Loucy (cell line): ENCODE measurements at regions not wholly inside any gene's neighbourhood (a gene's known extent, or its start where the extent isn't known, plus 50 kb on each side); places are given as distances from the start of the nearest gene placed in this dataset.

Experiments
- H2AFZ ChIP-seq: fragments of 200-600 bp; sonication (generic); 2 replicates; pipeline ENCODE4 v1.6.0; 2016; ENCODE audit warnings: antibody characterized with exemption, mild to moderate bottlenecking, low read length, moderate library complexity
- H3F3A ChIP-seq: fragments of 200-600 bp; 2 replicates; pipeline ENCODE4 v1.6.0; 2016; ENCODE audit warnings: antibody characterized with exemption, low read depth, mild to moderate bottlenecking
- H3K27me3 ChIP-seq: fragments of 200-600 bp; sonication (generic); 2 replicates; pipeline ENCODE4 v1.6.1; 2014; ENCODE audit warnings: low read length, mild to moderate bottlenecking; ENCODE audit not compliant: insufficient read depth, poor library complexity, severe bottlenecking
- H3K36me3 ChIP-seq: fragments of 200-600 bp; sonication (generic); 2 replicates; pipeline ENCODE4 v1.6.1; 2016; ENCODE audit warnings: low read length; ENCODE audit not compliant: insufficient read depth
- H3K4me1 ChIP-seq: fragments of 200-600 bp; sonication (generic); 2 replicates; pipeline ENCODE4 v1.5.1; 2014; ENCODE audit warnings: low read length, mild to moderate bottlenecking; ENCODE audit not compliant: insufficient read depth, poor library complexity, severe bottlenecking
- H3K4me2 ChIP-seq: fragments of 200-600 bp; sonication (generic); 2 replicates; pipeline ENCODE4 v1.6.0; 2014; ENCODE audit warnings: antibody characterized with exemption, low read length, low read depth, mild to moderate bottlenecking; ENCODE audit not compliant: poor library complexity, severe bottlenecking
- H3K4me3 ChIP-seq: fragments of 200-600 bp; sonication (generic); 2 replicates; pipeline ENCODE4 v1.5.1; 2014; ENCODE audit warnings: low read length, mild to moderate bottlenecking, mixed read lengths; ENCODE audit not compliant: poor library complexity, severe bottlenecking
- H3K79me2 ChIP-seq: fragments of 200-600 bp; sonication (generic); 2 replicates; pipeline ENCODE4 v1.6.1; 2014; ENCODE audit warnings: low read length; ENCODE audit not compliant: insufficient read depth
- H3K9ac ChIP-seq: fragments of 200-600 bp; sonication (generic); 2 replicates; pipeline ENCODE4 v1.6.0; 2014; ENCODE audit warnings: mild to moderate bottlenecking, low read depth, low read length, moderate library complexity; ENCODE audit not compliant: poor library complexity, severe bottlenecking
- H3K9me2 ChIP-seq: fragments of 200-600 bp; sonication (generic); replicated peaks from 2 replicates; pipeline ENCODE4 v1.6.1; 2016; ENCODE audit warnings: low read depth, low read length, mixed read lengths
- H3K9me3 ChIP-seq: fragments of 200-600 bp; sonication (generic); 2 replicates; pipeline ENCODE4 v1.6.1; 2014; ENCODE audit warnings: mild to moderate bottlenecking, antibody characterized with exemption, low read length, low read depth; ENCODE audit not compliant: insufficient read depth
- H4K20me1 ChIP-seq: fragments of 200-600 bp; sonication (generic); 2 replicates; pipeline ENCODE4 v1.6.0; 2014; ENCODE audit warnings: antibody characterized with exemption, low read length, mild to moderate bottlenecking; ENCODE audit not compliant: insufficient read depth, poor library complexity, severe bottlenecking
- EZH2phosphoT487 ChIP-seq: fragments of 200-600 bp; IDR thresholded peaks from 2 replicates; pipeline ENCODE4 v1.6.1; 2018; ENCODE audit warnings: antibody characterized with exemption, mild to moderate bottlenecking, moderate library complexity, borderline replicate concordance
- TF ChIP-seq, protein P1 (sequence below): fragments of 200-600 bp; sonication (generic); conservative IDR thresholded peaks from 2 replicates; pipeline ENCODE4 v1.5.1; 2014; ENCODE audit warnings: mild to moderate bottlenecking, antibody characterized with exemption, low read length

DNA sequence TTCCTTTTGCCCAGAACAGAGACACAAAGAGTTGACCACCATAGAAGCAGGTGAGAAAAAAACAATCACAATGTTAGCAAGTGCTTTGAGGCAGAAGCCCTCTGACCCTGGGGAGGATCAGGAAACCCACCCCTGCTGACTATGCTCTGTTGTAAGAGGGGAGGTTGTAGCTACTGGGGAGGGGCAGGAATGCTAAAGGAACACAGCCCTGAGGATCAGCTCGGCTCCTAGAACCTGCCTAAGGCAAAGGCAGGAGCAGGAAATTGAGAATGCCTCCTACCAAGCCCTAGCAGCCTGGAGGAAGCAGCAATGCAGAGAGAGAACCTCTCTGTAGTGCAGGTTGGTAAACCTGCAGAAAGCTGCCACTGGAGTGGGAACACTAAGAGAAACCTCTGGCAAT, 624.0 kb upstream of the KLF12 start:
- no peaks in the 10 kb centered on the region for H3K27me3 ChIP-seq
- H3K79me2 ChIP-seq, result no peaks in the 10 kb centered on the region
- no peak for TF ChIP-seq EZH2phosphoT487
- TF ChIP-seq, protein P1, sequence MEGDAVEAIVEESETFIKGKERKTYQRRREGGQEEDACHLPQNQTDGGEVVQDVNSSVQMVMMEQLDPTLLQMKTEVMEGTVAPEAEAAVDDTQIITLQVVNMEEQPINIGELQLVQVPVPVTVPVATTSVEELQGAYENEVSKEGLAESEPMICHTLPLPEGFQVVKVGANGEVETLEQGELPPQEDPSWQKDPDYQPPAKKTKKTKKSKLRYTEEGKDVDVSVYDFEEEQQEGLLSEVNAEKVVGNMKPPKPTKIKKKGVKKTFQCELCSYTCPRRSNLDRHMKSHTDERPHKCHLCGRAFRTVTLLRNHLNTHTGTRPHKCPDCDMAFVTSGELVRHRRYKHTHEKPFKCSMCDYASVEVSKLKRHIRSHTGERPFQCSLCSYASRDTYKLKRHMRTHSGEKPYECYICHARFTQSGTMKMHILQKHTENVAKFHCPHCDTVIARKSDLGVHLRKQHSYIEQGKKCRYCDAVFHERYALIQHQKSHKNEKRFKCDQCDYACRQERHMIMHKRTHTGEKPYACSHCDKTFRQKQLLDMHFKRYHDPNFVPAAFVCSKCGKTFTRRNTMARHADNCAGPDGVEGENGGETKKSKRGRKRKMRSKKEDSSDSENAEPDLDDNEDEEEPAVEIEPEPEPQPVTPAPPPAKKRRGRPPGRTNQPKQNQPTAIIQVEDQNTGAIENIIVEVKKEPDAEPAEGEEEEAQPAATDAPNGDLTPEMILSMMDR, result no peak
- no peaks in the 10 kb centered on the region for H3F3A ChIP-seq
- no peak overlapping the region for H3K4me2 ChIP-seq
- no peaks in the 10 kb centered on the region for H3K4me1 ChIP-seq
- no peaks in the 10 kb centered on the region for H3K9me3 ChIP-seq
- no peaks in the 10 kb centered on the region for H4K20me1 ChIP-seq
- no peak overlapping the region for H3K4me3 ChIP-seq
- H3K9ac ChIP-seq, result no peak overlapping the region
- no peak overlapping the region for H2AFZ ChIP-seq
- H3K9me2 ChIP-seq, result no peaks in the 10 kb centered on the region
- no peaks in the 10 kb centered on the region for H3K36me3 ChIP-seq

DNA sequence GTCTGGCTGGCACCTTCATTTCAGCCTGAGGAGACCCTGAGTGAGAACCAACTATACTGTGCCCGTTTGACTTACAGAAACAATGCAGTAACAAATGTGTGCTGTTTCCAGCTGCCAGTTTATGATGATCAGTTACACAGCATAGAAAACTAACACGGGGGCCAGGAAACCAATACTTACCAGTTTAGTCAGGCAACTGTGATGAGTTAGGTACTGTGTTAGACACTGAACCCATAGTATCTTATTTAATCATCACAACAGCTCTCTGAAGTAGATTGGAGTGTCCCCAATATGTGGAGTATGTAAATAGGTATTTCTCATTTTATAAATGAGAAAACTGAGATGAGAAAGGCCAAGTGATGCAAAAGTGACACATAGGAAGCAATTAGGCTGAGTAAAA, 620.9 kb upstream of the KLF12 start:
- no peaks in the 10 kb centered on the region for H3F3A ChIP-seq
- TF ChIP-seq EZH2phosphoT487, result no peak
- TF ChIP-seq, protein P1, result no peak
- H3K36me3 ChIP-seq, result no peaks in the 10 kb centered on the region

DNA sequence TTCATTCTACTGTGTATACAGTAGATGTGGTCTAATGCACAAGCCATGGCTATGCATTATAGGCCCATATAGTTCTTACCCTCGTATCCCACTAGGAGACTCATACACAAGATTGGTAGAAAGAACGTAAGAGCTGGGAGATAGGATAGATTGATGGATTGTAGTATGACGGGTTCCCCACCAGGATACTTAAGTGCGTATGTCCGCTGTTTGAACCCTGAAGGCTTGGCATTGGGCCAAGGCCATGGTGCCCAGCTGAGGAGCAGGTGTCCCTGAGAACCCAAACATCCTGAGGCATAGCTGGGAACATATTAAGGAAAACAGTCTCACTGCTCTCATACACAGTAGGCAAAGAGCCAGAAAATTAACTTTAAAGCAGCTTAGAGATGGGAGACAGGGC, 617.5 kb upstream of the KLF12 start:
- H3K4me2 ChIP-seq, result no peak overlapping the region

More for the DNA sequence above, 620.9 kb upstream of the KLF12 start:
- H3K9me2 ChIP-seq, result no peaks in the 10 kb centered on the region
- H3K4me3 ChIP-seq, result no peak overlapping the region
- H3K27me3 ChIP-seq, result no peaks in the 10 kb centered on the region
- H3K9ac ChIP-seq, result no peak overlapping the region
- no peaks in the 10 kb centered on the region for H3K79me2 ChIP-seq
- no peak overlapping the region for H3K4me2 ChIP-seq
- H3K4me1 ChIP-seq, result no peaks in the 10 kb centered on the region
- H3K9me3 ChIP-seq, result no peaks in the 10 kb centered on the region
- H4K20me1 ChIP-seq, result no peaks in the 10 kb centered on the region
- no peak overlapping the region for H2AFZ ChIP-seq

More for the DNA sequence above, 617.5 kb upstream of the KLF12 start:
- H3F3A ChIP-seq, result no peaks in the 10 kb centered on the region
- no peaks in the 10 kb centered on the region for H3K9me2 ChIP-seq
- no peak overlapping the region for H3K4me3 ChIP-seq
- no peaks in the 10 kb centered on the region for H3K27me3 ChIP-seq
- H3K9me3 ChIP-seq, result no peaks in the 10 kb centered on the region
- H3K79me2 ChIP-seq, result no peaks in the 10 kb centered on the region
- no peaks in the 10 kb centered on the region for H4K20me1 ChIP-seq
- H3K9ac ChIP-seq, result no peak overlapping the region
- TF ChIP-seq, protein P1, result no peak
- no peak for TF ChIP-seq EZH2phosphoT487
- H3K4me1 ChIP-seq, result no peaks in the 10 kb centered on the region
- no peak overlapping the region for H2AFZ ChIP-seq
- no peaks in the 10 kb centered on the region for H3K36me3 ChIP-seq
